ENCODE measurements at regions not wholly inside any gene's neighbourhood (a gene's known extent, or its start where the extent isn't known, plus 50 kb on each side); places are given as distances from the start of the nearest gene placed in this dataset.

DNA sequence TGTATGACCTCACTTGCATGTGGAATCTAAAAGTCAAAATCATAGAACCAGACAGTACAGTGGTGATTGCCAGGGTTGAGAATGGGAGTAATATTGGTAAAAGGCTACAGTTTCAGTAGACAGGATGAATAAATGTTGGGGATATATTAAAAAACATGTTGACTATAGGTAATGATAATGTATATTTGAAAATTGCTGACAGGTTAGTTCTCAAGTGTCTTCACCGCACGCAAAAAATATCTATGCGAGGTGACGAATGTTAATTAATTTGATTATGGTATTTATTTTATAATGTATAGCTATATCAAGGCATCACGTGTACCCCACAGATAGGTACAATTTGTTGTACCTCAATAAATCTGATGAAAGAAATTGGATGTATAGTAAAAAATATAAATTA lies 909.6 kb upstream of the NDST4 start:
- TF ChIP-seq, protein P1, sequence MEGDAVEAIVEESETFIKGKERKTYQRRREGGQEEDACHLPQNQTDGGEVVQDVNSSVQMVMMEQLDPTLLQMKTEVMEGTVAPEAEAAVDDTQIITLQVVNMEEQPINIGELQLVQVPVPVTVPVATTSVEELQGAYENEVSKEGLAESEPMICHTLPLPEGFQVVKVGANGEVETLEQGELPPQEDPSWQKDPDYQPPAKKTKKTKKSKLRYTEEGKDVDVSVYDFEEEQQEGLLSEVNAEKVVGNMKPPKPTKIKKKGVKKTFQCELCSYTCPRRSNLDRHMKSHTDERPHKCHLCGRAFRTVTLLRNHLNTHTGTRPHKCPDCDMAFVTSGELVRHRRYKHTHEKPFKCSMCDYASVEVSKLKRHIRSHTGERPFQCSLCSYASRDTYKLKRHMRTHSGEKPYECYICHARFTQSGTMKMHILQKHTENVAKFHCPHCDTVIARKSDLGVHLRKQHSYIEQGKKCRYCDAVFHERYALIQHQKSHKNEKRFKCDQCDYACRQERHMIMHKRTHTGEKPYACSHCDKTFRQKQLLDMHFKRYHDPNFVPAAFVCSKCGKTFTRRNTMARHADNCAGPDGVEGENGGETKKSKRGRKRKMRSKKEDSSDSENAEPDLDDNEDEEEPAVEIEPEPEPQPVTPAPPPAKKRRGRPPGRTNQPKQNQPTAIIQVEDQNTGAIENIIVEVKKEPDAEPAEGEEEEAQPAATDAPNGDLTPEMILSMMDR (IDR thresholded peaks at IDR 0.05), result no peak
- TF ChIP-seq, protein P2, sequence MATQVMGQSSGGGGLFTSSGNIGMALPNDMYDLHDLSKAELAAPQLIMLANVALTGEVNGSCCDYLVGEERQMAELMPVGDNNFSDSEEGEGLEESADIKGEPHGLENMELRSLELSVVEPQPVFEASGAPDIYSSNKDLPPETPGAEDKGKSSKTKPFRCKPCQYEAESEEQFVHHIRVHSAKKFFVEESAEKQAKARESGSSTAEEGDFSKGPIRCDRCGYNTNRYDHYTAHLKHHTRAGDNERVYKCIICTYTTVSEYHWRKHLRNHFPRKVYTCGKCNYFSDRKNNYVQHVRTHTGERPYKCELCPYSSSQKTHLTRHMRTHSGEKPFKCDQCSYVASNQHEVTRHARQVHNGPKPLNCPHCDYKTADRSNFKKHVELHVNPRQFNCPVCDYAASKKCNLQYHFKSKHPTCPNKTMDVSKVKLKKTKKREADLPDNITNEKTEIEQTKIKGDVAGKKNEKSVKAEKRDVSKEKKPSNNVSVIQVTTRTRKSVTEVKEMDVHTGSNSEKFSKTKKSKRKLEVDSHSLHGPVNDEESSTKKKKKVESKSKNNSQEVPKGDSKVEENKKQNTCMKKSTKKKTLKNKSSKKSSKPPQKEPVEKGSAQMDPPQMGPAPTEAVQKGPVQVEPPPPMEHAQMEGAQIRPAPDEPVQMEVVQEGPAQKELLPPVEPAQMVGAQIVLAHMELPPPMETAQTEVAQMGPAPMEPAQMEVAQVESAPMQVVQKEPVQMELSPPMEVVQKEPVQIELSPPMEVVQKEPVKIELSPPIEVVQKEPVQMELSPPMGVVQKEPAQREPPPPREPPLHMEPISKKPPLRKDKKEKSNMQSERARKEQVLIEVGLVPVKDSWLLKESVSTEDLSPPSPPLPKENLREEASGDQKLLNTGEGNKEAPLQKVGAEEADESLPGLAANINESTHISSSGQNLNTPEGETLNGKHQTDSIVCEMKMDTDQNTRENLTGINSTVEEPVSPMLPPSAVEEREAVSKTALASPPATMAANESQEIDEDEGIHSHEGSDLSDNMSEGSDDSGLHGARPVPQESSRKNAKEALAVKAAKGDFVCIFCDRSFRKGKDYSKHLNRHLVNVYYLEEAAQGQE (IDR thresholded peaks at IDR 0.05; ENCODE audit: insufficient read depth in 1 of 2, low read depth in 2 of 2, low read length in 1 of 2), result no peak
- no peak for TF ChIP-seq POLR2AphosphoS5 (IDR thresholded peaks at IDR 0.05; ENCODE audit: low read depth, low read length)
- TF ChIP-seq SIN3A (IDR thresholded peaks at IDR 0.05; ENCODE audit: borderline replicate concordance, insufficient read depth, low read depth, low read length), result no peak
